CD4-positive, alpha-beta T cell treated with Interleukin-15 for 4 hours (primary cell): ENCODE measurements at regions not wholly inside any gene's neighbourhood (a gene's known extent, or its start where the extent isn't known, plus 50 kb on each side); places are given as distances from the start of the nearest gene placed in this dataset.

Source experiments
- DNase-seq: peaks from one replicate; pipeline ENCODE4 v3.0.0-alpha.2; 2020; ENCODE audit warnings: low spot score

- DNase-seq, result no peak
Measured at GRCh38 chr4:53813998-53814397, 222.7 kb upstream of the LNX1 start.

GRCh38 chr4:53810643-53811042, 219.4 kb upstream of the LNX1 start:
- DNase-seq, result no peak

GRCh38 chr4:53809816-53810215, 218.5 kb upstream of the LNX1 start:
- no peak for DNase-seq

- no peak for DNase-seq
Measured at GRCh38 chr4:53805291-53805690, 214.0 kb upstream of the LNX1 start.

DNA sequence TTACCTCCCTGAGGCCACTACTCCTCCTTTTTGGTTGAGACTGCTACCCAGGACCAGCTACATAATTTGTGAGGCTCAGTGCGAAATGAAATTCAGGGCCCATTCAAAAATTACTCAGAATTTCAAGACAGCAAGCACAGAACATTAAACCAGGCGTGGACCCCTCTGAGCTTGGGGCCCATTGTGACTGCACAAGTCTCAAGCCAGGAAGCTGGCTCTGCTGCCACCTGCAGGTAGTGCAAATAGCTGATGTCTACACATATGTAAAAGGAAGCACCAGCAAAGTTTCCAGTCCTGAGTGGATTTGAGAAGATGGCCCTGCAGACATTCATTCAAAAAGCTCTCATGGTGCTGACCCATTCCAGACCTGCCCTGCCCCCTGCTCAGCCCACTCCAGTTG, 213.4 kb upstream of the LNX1 start:
- DNase-seq, result no peak

DNA sequence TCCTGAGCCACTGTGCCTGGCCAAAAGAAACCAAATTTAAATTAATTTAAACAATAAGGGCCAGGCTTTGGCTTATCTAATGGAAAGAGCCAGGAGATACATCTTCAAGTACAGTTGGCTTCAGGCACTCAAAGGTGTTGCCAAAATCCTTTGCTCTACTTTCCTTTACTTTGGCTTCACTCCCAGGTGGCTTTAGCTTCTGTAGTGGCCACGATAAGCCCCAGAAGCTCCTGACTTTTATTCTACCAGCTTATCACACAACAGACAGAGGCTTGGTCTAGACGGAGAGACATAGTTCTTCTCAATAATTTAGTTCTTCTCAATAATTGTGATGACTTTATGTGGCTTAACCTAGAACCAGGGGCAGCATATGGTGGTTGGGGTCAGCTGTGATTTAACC, 211.2 kb upstream of the LNX1 start:
- DNase-seq, result no peak

GRCh38 chr4:53801373-53801772, 210.1 kb upstream of the LNX1 start:
- DNase-seq, result no peak

GRCh38 chr4:53800741-53801140, 209.5 kb upstream of the LNX1 start:
- DNase-seq, result no peak

DNA sequence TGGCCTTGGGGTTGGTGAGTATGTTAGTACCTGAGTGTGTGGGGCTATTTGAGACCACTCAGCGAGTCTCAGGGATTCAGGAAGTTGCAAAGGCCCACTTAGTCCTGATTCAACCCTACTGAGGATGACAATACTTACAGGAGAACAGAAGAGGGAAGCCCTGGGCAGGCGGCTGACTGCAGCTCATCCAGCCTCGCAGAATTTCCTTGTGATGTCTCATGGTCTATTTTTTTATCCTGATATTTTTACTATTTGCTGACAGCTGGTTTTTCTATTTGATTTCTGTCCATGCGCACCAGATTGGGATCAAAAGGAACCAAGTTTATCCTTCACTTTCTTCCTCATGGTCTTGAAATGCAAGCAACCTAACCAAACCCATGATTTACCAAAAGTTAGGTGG, 201.8 kb upstream of the LNX1 start:
- no peak for DNase-seq

GRCh38 chr4:53790286-53790685, 199.0 kb upstream of the LNX1 start:
- DNase-seq, result no peak

DNA sequence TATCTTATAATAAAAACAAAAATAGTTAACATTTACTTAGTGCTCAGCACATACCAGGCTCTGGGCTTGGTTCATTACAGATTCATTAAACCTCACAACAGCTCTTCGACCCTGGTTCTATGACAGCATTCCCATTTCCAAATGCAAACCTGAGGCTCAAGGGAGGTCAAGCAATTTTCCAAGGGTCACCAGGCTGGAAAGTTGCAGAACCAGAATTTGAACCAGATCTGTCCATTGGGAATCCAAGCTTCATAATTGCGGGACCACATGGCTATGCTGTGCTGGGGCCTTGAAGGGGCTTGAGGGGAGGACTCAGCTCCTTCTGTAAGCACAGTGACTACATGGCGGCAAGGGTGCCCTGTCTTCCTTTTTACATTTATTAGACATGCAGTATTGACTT, 197.3 kb upstream of the LNX1 start:
- no peak for DNase-seq

GRCh38 chr4:53788011-53788410, 196.7 kb upstream of the LNX1 start:
- DNase-seq, result no peak

DNA sequence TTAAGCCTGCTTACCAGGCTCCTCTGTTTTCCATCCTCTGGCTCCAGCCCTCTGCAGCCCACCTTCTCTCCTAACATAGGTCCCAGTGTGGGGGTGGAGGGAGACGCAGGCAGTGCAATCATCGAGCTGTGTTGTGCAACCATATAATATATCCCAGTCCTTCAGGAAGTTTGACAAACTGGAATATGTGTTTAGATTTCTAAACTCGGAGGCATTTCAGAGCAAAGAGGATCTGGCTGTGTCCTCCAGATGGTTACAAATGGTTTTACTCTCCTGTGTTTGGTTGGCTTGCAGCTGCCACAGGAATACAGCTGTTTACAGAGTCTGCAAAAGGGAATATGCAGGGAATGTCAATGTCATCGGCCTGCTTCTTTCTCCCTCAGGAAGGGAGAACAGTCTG, 195.3 kb upstream of the LNX1 start:
- DNase-seq, result no peak

GRCh38 chr4:53785996-53786395, 194.7 kb upstream of the LNX1 start:
- DNase-seq, result no peak

GRCh38 chr4:53784112-53784511, 192.8 kb upstream of the LNX1 start:
- no peak for DNase-seq

- no peak for DNase-seq
Measured at GRCh38 chr4:53783208-53783859, 192.0 kb upstream of the LNX1 start.

GRCh38 chr4:53782458-53782845, 191.2 kb upstream of the LNX1 start:
- no peak for DNase-seq

DNA sequence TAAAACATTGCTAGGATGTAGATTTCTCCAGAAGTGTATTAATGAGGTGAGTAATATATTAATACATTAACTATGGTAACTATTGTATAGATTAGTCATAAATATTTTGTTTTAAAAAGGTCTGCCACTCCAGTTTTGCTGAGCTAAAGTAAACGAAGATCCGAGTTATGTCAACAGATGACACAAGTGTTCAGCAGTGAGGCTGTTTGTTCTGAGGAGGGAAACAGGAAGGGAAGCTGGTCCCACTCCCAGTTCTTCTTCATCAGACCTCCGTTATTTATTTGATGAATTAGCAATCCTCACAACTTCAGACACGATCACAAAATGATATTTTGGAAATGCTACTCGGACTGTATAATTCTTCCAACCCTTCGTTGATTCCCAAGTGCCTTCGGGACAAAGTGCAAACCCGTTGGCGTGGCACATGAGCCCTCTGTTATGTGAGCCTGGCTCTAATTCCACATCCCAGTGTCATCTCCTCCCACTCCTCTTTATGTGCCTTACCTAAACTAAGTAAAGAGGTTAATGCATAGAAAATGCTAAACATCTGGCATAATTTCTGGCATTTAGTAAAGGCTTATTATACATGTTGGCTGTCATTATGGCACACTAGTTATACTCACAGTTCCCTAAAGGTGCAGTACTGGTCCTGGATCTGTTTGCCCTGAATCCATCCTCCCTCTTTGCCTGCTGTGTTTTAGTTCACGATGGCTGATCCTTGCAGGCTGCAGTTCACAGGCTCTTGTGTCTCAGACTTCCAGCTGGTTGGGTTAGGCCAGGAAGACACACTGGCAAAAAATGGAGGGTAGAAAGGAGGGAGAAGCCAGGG, 190.6 kb upstream of the LNX1 start:
- DNase-seq, result no peak

DNA sequence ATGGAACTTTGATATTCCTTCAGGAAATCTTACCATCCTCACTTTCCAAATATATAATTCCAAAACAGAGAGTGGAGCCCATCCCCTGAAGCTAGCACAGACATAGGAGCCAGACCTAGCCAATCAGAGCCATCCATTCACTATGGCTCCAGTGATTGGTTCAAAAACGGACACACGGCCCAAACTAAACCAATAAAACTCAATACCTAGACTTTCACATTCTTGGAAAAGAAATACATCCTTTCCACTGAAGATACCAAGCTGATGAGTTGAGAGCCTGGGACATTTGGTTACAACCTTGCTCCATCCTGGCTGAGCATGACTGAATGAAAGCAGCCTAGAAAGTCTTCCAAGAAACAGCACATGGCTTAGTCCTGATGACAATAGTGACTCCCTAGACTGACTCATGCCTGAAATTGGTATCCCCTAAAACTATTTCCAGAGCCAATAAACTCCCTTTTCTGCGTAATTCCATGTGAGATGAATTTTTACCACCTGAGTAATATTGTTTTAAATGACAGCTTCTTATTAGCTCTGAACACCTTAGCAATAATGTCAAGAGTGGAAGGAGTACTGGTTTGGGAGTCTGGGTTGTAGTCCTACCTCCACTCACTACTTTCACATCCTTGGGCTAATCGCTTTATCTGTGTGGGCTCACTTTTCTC, 189.6 kb upstream of the LNX1 start:
- DNase-seq, result no peak

DNA sequence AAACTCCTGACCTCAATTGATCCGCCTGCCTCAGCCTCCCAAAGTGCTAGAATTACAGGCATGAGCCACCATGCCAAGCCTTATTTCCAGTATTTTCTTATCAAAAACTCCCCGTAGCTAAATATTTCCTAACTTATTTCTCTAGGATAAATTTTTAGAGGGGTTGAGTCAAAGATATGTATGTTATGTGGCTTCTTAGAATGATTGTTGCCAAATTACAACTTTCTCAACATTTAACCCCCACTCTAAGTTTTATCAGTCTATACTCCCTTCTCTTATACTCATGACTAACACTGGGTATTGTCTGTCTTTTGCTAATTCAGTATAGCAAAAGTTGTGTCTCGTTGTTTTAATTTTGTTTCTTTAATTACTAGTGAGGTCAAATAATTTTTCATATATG, 187.7 kb upstream of the LNX1 start:
- no peak for DNase-seq

GRCh38 chr4:53778155-53778554, 186.9 kb upstream of the LNX1 start:
- DNase-seq, result no peak

- DNase-seq, result no peak
Measured at GRCh38 chr4:53777244-53777984, 186.1 kb upstream of the LNX1 start.

DNA sequence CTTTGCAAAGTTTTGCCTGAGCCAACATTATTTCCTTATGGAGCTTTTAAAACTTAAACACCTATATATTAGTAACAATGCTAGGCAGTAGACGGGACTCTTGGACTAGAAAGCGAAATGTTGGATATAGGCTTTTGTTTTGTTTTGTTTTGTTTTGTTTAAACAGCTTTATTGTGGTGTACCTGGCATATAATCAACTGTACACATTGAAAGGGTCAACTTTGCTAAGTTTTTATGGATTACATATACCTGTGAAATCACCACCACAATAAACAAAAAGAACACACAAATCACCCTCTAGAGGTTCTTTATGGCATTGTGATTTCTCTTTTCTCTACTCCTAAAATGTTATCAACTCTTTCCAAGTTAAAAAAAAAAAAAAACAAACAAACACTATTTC, 184.9 kb upstream of the LNX1 start:
- no peak for DNase-seq
